MCF 10A (cell line): ENCODE measurements at regions not wholly inside any gene's neighbourhood (a gene's known extent, or its start where the extent isn't known, plus 50 kb on each side); places are given as distances from the start of the nearest gene placed in this dataset.

Source experiments
- BruUV-seq: library from RNA; stranded (reverse); fragments of 400-500 nt; replicated peaks from 2 replicates; lab custom pipeline; 2021; lab: Mats Ljungman, UMichigan
- CTCF ChIA-PET: fragments of 300-600 bp; sonication (Branson Sonifier 250); formaldehyde crosslinking; extraction: SDS; loops from one replicate; lab custom pipeline; 2021; ENCODE audit warnings: antibody characterized with exemption, inconsistent platforms; lab: Yijun Ruan, JAX
- POLR2A ChIA-PET: fragments of 300-600, 350-650 bp; sonication (Branson Sonifier 250); formaldehyde crosslinking; extraction: SDS; loops from one replicate; lab custom pipeline; 2020; ENCODE audit warnings: antibody characterized with exemption, inconsistent platforms; lab: Yijun Ruan, JAX
- DNase-seq: peaks from one replicate; pipeline ENCODE4 v3.0.0-alpha.2; 2018; ENCODE audit not compliant: unreplicated experiment
- H3K27ac Mint-ChIP-seq: one replicate; pipeline ENCODE4 v1.8.0; 2022; ENCODE audit warnings: mild to moderate bottlenecking, low read depth, mixed read lengths; ENCODE audit not compliant: unreplicated experiment
- H3K27me3 Mint-ChIP-seq: one replicate; pipeline ENCODE4 v1.8.0; 2022; ENCODE audit warnings: mixed read lengths; ENCODE audit not compliant: insufficient read depth, unreplicated experiment
- H3K36me3 Mint-ChIP-seq: one replicate; pipeline ENCODE4 v1.8.0; 2022; ENCODE audit warnings: mild to moderate bottlenecking, moderate library complexity, mixed read lengths; ENCODE audit not compliant: insufficient read depth, unreplicated experiment
- H3K4me1 Mint-ChIP-seq: one replicate; pipeline ENCODE4 v1.8.0; 2022; ENCODE audit warnings: mixed read lengths; ENCODE audit not compliant: insufficient read depth, unreplicated experiment
- H3K4me3 Mint-ChIP-seq: one replicate; pipeline ENCODE4 v1.8.0; 2022; ENCODE audit warnings: mild to moderate bottlenecking, moderate library complexity, mixed read lengths; ENCODE audit not compliant: unreplicated experiment
- H3K9me3 Mint-ChIP-seq: one replicate; pipeline ENCODE4 v1.8.0; 2022; ENCODE audit warnings: mixed read lengths; ENCODE audit not compliant: unreplicated experiment
- intact Hi-C: fragments of 100-400 bp; cut with micrococcal nuclease; formaldehyde crosslinking; loops from 2 replicates; pipeline ENCODE4 v1.14.1; 2022
- TF ChIP-seq, protein P1 (sequence below): fragments of 200-600 bp; IDR thresholded peaks from one replicate; pipeline ENCODE4 v1.8.0; 2022; ENCODE audit warnings: antibody characterized with exemption, mild to moderate bottlenecking; ENCODE audit not compliant: unreplicated experiment

DNA sequence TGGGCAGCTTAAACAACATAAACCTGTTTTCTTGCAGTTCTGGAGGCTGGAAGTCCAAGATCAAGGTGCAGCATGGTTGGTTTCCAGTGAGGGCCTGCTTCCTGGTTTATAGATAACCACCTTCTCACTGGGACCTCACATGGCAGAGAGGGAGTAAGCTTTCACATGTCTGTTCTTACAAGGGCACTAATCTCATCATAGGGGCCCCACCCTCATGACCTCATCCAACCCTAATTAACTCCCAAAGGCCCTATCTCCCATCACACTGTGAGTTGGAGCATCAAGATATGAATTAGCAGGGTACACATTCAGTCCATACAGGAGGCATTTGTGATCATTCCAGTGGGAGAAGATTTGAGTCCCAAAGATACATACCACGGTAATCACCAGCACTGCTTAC is 50.5 kb upstream of the GRIN2A start:
- no TSS peak for BruUV-seq
- ChIA-PET POLR2A (no interaction called here), CTCF (interaction anchor here (0.6 kb wide), 2 partner anchors 36 to 83 kb away, joined by 4 read pairs; no protein-coding TSS in a partner anchor)
- no peak for DNase-seq
- Mint-ChIP-seq H3K4me3 (no peak overlapping the region), H3K4me1 (no peaks in the 10 kb centered on the region), H3K9me3 (no peaks in the 10 kb centered on the region), H3K27ac (no peak overlapping the region), H3K27me3 (no peaks in the 10 kb centered on the region), H3K36me3 (no peaks in the 10 kb centered on the region)
- intact Hi-C loops: no loop called here
- TF ChIP-seq, protein P1, sequence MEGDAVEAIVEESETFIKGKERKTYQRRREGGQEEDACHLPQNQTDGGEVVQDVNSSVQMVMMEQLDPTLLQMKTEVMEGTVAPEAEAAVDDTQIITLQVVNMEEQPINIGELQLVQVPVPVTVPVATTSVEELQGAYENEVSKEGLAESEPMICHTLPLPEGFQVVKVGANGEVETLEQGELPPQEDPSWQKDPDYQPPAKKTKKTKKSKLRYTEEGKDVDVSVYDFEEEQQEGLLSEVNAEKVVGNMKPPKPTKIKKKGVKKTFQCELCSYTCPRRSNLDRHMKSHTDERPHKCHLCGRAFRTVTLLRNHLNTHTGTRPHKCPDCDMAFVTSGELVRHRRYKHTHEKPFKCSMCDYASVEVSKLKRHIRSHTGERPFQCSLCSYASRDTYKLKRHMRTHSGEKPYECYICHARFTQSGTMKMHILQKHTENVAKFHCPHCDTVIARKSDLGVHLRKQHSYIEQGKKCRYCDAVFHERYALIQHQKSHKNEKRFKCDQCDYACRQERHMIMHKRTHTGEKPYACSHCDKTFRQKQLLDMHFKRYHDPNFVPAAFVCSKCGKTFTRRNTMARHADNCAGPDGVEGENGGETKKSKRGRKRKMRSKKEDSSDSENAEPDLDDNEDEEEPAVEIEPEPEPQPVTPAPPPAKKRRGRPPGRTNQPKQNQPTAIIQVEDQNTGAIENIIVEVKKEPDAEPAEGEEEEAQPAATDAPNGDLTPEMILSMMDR: no peak

DNA sequence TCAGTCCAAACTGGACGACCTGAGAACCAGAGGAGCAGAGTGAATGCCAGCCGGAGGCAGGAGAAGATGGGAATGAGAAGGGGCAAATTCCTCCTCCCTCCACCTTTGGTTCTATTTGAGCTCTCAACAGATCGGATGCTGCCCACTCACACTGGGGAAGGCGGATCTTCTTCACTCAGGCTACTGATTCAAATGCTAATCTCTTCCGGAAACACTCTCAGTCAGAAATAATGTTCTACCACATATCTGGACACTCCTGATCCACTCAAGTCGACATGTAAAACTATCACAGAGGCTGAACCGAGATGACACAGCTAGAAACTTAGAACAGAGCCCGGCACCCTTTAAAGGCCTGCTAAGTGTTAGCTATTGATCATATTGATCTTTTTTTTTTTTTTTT is 57.4 kb upstream of the GRIN2A start:
- H3K4me1 Mint-ChIP-seq: no peaks in the 10 kb centered on the region
- no peak for DNase-seq
- H3K4me3 Mint-ChIP-seq: no peak overlapping the region
- intact Hi-C loops: no loop called here
- POLR2A ChIA-PET: no interaction called here
- no TSS peak for BruUV-seq
- CTCF ChIA-PET: no interaction called here
- no peaks in the 10 kb centered on the region for H3K9me3 Mint-ChIP-seq
- TF ChIP-seq, protein P1: no peak
- peaks cover 7% of the 10 kb centered on the region for H3K36me3 Mint-ChIP-seq
- H3K27me3 Mint-ChIP-seq: peaks cover 11% of the 10 kb centered on the region
- H3K27ac Mint-ChIP-seq: no peak overlapping the region

DNA sequence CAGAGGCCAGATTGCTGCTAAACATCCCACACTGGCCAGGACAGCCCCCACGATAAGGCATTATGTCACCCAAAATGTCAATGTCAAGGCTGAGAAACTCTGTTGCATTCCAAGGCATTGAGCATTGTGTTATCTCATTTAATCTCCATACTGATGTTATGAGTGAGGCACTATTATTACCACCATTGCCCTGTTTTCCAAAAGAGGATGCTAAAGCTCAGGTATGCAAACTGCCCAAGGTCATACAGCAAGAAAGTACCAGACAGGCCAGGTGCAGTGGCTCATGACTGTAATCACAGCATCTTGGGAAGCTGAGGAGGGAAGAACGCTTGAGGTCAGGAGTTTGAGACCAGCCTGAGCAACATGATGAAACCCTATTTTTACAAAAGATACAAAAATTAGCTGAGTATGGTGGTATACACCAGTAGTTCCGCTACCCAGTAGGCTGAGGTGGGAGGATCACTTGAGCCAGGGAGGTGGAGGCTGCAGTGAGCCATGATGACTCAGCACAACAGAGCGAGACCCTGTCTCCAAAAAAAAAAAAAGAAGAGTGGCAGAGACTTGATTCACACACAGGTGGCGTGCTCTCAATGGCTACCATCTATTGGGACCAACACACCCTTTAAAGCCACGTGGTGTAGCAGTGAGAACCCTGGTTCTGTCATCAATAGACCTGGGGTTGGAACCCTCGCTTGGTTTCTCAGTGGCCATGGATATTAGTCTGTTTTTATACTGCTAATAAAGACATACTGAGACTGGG is 58.8 kb upstream of the GRIN2A start:
- ChIA-PET CTCF (no interaction called here), POLR2A (no interaction called here)
- H3K27me3 Mint-ChIP-seq: peaks cover 11% of the 10 kb centered on the region
- H3K27ac Mint-ChIP-seq: no peak overlapping the region
- TF ChIP-seq, protein P1: no peak
- H3K9me3 Mint-ChIP-seq: no peaks in the 10 kb centered on the region
- H3K4me1 Mint-ChIP-seq: no peaks in the 10 kb centered on the region
- H3K36me3 Mint-ChIP-seq: peaks cover 7% of the 10 kb centered on the region
- DNase-seq: no peak
- intact Hi-C loops: no loop called here
- no peak overlapping the region for H3K4me3 Mint-ChIP-seq
- no TSS peak for BruUV-seq

DNA sequence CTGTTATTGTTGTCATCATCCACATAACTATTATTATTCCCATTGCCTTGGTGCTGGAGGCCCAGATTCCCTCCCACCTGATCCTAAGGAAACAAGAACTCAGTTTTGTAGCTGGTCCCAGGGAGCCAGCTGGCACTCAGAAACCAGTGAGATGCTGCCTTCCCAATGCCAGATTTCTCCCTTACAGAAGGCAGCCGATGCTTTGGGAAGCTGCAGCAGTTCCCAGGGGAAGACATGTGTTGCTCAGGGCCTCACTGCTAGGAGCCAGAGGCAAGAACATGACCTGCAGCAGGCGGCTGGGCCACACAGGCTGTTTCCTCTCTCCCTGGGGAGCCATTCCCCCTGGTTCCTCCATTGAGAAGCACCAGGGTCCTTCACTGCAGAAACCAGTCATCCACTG is 59.9 kb upstream of the GRIN2A start:
- POLR2A ChIA-PET: no interaction called here
- Mint-ChIP-seq H3K4me1 (no peaks in the 10 kb centered on the region), H3K27ac (no peak overlapping the region), H3K27me3 (peaks cover 11% of the 10 kb centered on the region), H3K9me3 (no peaks in the 10 kb centered on the region), H3K36me3 (peaks cover 7% of the 10 kb centered on the region), H3K4me3 (no peak overlapping the region)
- CTCF ChIA-PET: no interaction called here
- TF ChIP-seq, protein P1: no peak
- BruUV-seq: no TSS peak
- intact Hi-C loops: no loop called here
- no peak for DNase-seq
